ENCODE measurements at regions not wholly inside any gene's neighbourhood (a gene's known extent, or its start where the extent isn't known, plus 50 kb on each side); places are given as distances from the start of the nearest gene placed in this dataset.
"Not testable (repeated sequence)": the region's sequence is repeated elsewhere in the genome, so short reads cannot be mapped to it uniquely, and the experiment has no call there.

- no peak overlapping the region for H3K27ac ChIP-seq (ENCODE audit: low read depth, low read length)
- ChIA-PET POLR2A (no interaction called here), CTCF (no interaction called here)
- no peak for TF ChIP-seq CTCF (IDR thresholded peaks at IDR 0.05; ENCODE audit: low read depth, low read length)
- no peak for DNase-seq (ENCODE audit: low read depth, low spot score)
- H3K4me3 ChIP-seq (ENCODE audit: low read depth, low read length): no peak overlapping the region
- peaks cover 6% of the 10 kb centered on the region; the same call in 1 of the 2 replicates for H3K9me3 ChIP-seq (ENCODE audit: control insufficient read depth, insufficient read depth, low read length)
- H3K27me3 ChIP-seq (ENCODE audit: control insufficient read depth, insufficient read depth, low read length): no peaks in the 10 kb centered on the region
These were observed 412.2 kb upstream of the KLHL1 start for GRCh38 chr13:70520275-70521036.

GRCh38 chr13:70518081-70518480 is 409.8 kb upstream of the KLHL1 start:
- ChIA-PET CTCF (no interaction called here), POLR2A (no interaction called here)
- Histone ChIP-seq H3K9me3 (ENCODE audit: control insufficient read depth, insufficient read depth, low read length) (peaks cover 10% of the 10 kb centered on the region; the same call in 1 of the 2 replicates), H3K4me3 (ENCODE audit: low read depth, low read length) (no peak overlapping the region), H3K27me3 (ENCODE audit: control insufficient read depth, insufficient read depth, low read length) (no peaks in the 10 kb centered on the region), H3K27ac (ENCODE audit: low read depth, low read length) (no peak overlapping the region)
- no peak for DNase-seq (ENCODE audit: low read depth, low spot score)
- TF ChIP-seq CTCF (IDR thresholded peaks at IDR 0.05; ENCODE audit: low read depth, low read length): no peak

GRCh38 chr13:70516226-70516625 is 408.0 kb upstream of the KLHL1 start:
- H3K9me3 ChIP-seq (ENCODE audit: control insufficient read depth, insufficient read depth, low read length): peaks cover 16% of the 10 kb centered on the region

GRCh38 chr13:70511861-70512417 is 403.7 kb upstream of the KLHL1 start:
- peaks cover 19% of the 10 kb centered on the region for H3K9me3 ChIP-seq (ENCODE audit: control insufficient read depth, insufficient read depth, low read length)
- H3K27ac ChIP-seq (ENCODE audit: low read depth, low read length); H3K27me3 ChIP-seq (ENCODE audit: control insufficient read depth, insufficient read depth, low read length); H3K4me3 ChIP-seq (ENCODE audit: low read depth, low read length); CTCF ChIA-PET; POLR2A ChIA-PET; DNase-seq (ENCODE audit: low read depth, low spot score): not testable (repeated sequence)

More at GRCh38 chr13:70516226-70516625, 408.0 kb upstream of the KLHL1 start:
- Histone ChIP-seq H3K4me3 (ENCODE audit: low read depth, low read length) (no peak overlapping the region), H3K27me3 (ENCODE audit: control insufficient read depth, insufficient read depth, low read length) (no peaks in the 10 kb centered on the region), H3K27ac (ENCODE audit: low read depth, low read length) (no peak overlapping the region)
- no peak for DNase-seq (ENCODE audit: low read depth, low spot score)
- CTCF ChIA-PET: no interaction called here
- no peak for TF ChIP-seq CTCF (IDR thresholded peaks at IDR 0.05; ENCODE audit: low read depth, low read length)
- POLR2A ChIA-PET: no interaction called here

GRCh38 chr13:70505809-70506208 is 397.6 kb upstream of the KLHL1 start:
- no peak for DNase-seq (ENCODE audit: low read depth, low spot score)
- CTCF ChIA-PET: no interaction called here
- no peak for TF ChIP-seq CTCF (IDR thresholded peaks at IDR 0.05; ENCODE audit: low read depth, low read length)

More at GRCh38 chr13:70505809-70506208, 397.6 kb upstream of the KLHL1 start:
- Histone ChIP-seq H3K27me3 (ENCODE audit: control insufficient read depth, insufficient read depth, low read length) (no peaks in the 10 kb centered on the region), H3K9me3 (ENCODE audit: control insufficient read depth, insufficient read depth, low read length) (peaks cover 9% of the 10 kb centered on the region), H3K4me3 (ENCODE audit: low read depth, low read length) (no peak overlapping the region), H3K27ac (ENCODE audit: low read depth, low read length) (no peak overlapping the region)
- POLR2A ChIA-PET: no interaction called here
